Astrocyte of the hippocampus (primary cell): ENCODE measurements at regions not wholly inside any gene's neighbourhood (a gene's known extent, or its start where the extent isn't known, plus 50 kb on each side); places are given as distances from the start of the nearest gene placed in this dataset.

Source experiments
- DNase-seq: peaks from one replicate; pipeline ENCODE4 v3.0.0; 2011; ENCODE audit warnings: low read depth, low spot score

- DNase-seq, result no peak
These were observed 183.4 kb upstream of the SETBP1 start for GRCh38 chr18:44497311-44497710.

DNA sequence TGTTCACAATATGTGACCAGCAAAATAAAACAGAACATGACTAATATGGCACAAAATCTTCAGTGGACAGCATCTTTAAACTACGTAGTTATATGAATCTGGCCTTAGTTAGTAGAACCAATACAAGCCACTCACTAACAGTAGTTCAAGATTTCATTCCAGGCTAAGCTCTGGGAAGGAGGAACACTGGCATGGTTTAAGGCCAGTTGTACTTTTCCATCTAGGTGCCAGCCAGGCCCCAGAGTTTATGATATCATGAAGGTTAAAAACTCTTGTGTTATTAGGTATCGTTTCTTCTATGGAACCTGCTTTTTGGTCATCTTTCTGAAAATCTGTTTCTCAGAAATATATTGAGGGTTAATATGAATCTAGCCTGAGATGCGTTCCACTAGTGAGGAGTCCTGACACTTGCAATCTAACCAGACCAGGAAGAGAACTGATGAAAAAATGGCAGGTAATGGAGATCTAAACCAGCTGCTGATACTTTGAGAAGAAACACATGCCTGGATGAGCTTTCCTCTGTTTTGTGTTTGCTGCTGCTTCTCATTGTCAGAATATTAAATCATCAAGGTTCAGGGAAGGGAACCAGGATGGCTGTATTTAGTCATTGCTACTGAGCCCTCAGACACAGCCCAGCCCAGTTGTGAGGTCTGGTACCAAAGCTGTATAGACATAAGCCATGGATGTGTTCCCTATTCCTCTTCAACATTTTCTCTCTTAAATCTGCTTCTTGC is 182.8 kb upstream of the SETBP1 start:
- DNase-seq, result no peak

DNA sequence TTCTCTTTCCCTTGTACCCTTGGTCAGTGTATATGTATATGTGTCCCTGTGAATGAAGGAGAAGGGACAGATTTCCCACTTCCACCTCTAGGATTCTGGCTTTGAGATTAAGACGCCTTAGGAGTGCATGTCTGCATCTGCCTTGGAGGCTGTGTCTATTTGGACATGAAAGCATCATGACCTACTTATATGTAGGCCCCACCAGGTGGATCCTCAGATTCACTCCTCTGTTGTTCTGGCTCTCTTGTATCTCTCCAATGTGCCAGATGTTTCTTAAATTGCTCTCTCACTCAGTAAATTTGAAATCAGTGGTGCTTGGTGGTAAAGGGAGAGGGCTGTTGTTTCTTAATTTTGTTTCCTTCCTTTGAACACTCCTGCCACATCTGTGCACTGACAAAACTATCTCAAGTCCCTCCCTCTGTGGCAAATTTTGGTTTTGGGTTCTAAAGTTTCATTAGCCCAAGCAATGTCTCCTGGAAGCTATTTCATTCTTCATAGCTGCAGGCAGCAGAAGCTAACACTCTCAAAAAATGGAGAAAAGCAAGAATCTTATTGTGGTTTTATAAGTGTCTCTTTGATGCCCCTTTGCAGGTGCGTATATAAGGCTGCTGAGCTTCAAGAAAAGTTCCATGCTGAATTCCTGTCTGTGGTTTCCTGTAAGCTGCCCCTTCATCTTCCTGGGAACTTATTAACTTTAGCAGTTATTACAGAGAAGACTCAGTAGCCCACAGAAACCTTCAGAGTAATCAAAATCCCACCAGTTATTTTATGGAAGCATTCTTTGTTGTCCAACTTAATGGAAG is 179.7 kb upstream of the SETBP1 start:
- no peak for DNase-seq

- no peak for DNase-seq
These were observed 178.5 kb upstream of the SETBP1 start for GRCh38 chr18:44502221-44502620.

DNA sequence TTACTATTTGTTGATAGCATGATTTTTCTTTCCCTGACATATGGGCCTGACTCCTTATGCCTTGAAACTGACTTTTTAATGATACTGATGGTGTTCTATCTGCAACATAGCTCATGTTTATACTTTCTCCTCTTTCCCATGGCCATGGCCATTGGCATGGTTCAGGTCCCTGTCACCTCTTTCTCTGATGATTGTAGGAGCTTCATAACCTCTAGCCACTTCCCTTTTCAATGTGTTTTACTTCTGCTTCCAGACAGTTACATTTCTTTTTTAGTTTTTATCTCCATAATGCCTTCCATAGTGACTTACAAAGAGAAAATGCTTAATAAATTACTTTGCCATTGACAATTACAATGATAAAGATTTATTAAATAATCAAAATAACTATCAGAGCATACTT is 177.9 kb upstream of the SETBP1 start:
- DNase-seq, result no peak

GRCh38 chr18:44503854-44504253 is 176.8 kb upstream of the SETBP1 start:
- no peak for DNase-seq

- peak; percentile 30 for DNase-seq
These were observed 172.9 kb upstream of the SETBP1 start for GRCh38 chr18:44507729-44508325.

DNA sequence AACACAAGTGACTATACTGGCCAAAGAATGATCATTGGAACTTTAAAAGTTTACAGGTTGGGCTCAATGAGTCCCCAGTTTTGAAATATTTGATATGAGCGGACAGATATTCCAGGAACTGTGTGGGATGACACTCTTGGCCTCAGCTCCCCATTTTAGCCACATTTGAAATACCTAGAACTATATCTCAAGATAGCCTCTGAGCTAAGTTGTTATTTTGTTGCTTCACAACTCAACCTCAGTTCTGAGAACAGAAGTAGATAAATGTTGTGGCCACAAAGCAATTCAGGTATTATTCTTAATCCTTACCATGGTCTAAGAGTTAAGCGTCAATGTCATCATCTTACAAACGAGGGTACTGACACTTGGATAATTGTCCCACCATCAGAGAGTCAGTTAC is 172.2 kb upstream of the SETBP1 start:
- DNase-seq, result no peak

DNA sequence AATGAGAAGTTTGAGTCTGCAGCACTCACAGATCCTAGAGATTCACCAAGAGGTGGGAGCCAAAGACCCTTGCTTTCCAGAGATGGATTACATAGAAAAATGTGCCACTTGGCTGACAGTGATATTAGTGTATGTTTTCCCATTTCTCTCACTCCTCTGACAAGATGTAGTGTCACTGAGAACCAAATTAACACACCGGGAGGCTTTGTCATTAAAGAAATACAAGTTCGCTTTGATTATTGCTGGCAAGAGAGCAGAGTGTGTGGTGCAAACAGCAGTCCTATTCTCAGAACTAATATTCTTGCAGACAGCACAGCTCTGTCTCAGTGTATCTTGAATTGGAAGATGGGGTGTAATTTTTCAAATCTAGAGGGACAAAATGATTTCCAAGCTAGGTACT is 171.6 kb upstream of the SETBP1 start:
- DNase-seq, result no peak

DNA sequence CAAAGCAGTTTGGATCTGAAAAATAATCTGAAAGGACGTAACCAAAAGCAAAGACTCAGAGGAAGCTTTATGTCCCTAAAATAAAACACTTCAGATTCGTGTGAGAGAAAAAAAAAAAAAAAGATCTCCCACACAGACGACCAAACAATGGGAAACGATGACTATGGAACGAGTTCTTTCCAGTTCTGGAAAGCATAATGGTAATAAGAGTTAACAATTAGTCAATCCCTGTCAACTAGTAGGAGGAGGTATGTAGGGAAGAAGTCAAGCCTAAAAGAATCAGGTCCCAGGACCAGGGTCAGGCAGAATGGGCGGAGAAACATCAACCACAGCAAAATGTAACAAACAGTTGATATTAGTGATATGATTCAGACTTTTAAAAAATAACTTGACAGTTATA is 170.3 kb upstream of the SETBP1 start:
- no peak for DNase-seq

- DNase-seq, result no peak
These were observed 167.5 kb upstream of the SETBP1 start for GRCh38 chr18:44513233-44513632.

- no peak for DNase-seq
These were observed 166.6 kb upstream of the SETBP1 start for GRCh38 chr18:44514106-44514505.

DNA sequence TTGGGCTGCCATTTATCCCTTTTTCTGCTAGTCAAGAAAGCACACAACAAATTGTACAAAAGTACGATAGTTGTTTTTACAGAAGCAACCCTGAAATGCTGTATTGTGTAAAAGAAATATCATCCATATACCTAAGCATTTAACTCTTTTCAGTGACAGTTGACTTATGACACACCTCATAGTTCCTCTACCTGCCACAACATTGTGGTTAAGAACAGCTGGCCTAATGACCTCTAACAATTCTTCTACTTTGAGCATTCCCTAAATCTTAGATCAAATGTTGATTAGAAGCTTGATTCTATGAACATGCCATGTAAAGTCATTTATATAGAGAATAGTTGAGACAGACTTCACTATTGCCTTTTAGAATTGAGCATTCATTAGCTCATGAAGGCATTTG is 165.9 kb upstream of the SETBP1 start:
- DNase-seq, result no peak

- no peak for DNase-seq
These were observed 164.2 kb upstream of the SETBP1 start for GRCh38 chr18:44516450-44516849.

GRCh38 chr18:44517136-44517535 is 163.6 kb upstream of the SETBP1 start:
- DNase-seq, result no peak

- DNase-seq, result no peak
These were observed 162.5 kb upstream of the SETBP1 start for GRCh38 chr18:44518091-44518615.

DNA sequence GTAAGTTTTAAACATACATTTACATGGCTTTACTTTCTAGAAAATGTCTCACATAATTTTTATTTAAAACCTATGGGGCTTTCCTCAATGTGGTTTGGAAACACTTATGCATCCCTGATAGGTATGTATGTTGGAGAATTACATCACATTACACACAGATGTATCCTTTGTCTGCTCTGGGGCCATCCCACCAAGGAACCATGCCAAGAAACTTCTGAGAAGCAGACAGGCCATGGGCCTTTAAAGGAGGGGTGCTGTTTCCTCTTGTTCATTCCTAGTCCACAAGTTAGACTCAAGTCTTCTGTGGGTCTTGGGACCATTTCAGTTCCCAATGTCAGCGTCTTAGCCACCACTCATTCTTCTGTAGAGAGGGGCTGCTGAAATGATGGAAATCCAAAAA is 162.0 kb upstream of the SETBP1 start:
- DNase-seq, result no peak

DNA sequence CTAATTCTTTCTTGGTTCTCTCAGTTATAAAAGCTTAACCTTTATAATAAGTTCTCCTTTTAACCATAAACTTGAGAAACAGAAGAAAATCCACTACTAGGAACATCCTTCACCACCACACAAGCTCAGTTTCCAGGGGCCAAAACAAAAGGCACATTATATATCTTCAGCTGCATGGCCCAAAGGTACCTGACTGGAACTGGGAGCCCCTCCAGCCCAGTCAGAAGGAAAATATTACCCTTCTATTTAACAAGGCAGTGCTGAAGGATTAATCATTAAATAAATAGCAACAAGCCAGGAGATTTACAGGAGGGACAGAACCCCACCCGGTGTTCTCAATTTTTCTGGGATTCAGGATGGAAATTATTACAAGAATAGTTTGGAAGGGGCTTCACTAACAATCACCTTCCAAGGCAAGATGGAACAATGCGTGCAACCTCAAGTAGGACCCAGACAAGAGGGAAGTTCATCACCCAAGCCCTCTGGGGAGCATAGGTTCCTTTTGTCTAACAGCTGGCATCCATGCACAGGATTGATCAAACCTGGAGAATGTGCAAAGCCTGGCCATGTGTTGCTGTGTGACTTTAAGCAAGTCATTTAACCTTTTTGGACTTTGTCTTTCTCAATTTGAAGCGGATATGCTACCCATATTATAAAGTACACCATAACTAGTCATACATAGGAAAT is 159.6 kb upstream of the SETBP1 start:
- peak; percentile 79 for DNase-seq

DNA sequence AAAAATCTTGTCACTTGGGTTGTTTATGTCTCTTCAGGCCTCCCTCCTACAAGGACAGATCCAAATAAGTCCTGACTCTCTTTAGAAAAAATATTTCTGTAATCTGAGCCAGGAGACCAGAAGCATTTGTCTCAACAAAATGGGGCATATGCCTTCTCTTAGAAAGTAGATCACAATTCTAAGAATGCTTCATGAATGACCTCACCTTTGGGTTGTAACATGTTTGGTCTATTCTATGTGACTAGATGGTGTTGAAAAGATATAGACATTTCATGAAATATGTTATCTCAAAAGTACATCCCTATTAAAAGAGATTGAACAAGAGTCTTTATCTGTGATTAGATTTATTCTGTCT is 159.0 kb upstream of the SETBP1 start:
- peak; percentile 29 for DNase-seq

DNA sequence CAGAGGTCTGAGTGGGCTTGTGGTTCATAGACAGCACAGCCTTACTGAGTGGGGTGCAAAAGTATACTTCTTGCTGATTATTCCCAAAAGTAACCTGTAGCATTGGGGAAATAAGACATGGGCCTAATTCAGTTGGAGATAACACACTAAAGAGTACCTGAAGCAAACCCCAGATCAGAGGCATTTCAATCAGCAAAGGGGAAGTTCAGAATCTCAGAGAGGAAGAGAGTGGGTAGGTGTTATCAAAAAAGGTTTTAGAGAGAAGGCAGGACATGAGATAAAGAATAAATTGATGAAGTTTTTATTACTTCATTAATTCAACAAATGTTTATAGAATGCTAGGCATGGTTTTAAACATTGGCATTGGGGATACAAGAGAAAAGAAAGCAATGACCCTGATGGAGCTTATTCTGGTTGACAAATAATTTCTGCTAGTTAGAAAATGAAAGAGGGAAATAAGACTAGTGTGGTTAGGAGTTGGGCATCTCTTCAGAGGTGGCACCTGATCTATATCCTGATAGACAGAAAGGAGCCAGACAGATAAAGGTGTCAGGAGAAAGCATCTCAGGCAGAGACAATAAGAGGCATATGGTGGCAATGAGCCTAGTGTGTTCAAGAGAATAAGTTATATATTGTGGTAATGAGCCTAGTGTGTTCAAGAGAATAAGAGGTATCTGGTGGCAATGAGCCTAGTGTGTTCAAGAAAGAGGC is 153.8 kb upstream of the SETBP1 start:
- DNase-seq, result no peak

- DNase-seq, result no peak
These were observed 147.6 kb upstream of the SETBP1 start for GRCh38 chr18:44533071-44533470.
